Ramos (cell line): ENCODE measurements at regions not wholly inside any gene's neighbourhood (a gene's known extent, or its start where the extent isn't known, plus 50 kb on each side); places are given as distances from the start of the nearest gene placed in this dataset.

ENCODE experiments used
- in situ Hi-C: fragments of 300-500 bp; cut with MboI; formaldehyde crosslinking; loops from one replicate; pipeline ENCODE4 v1.14.3; 2022; ENCODE audit warnings: low sequenced_read_pairs; ENCODE audit not compliant: unreplicated experiment

GRCh38 chr4:13316354-13316753, 167.8 kb downstream of the RAB28 start:
- in situ Hi-C loops: no loop called here

- in situ Hi-C loops: no loop called here
Measured at GRCh38 chr4:13313856-13314255, 170.3 kb downstream of the RAB28 start.

DNA sequence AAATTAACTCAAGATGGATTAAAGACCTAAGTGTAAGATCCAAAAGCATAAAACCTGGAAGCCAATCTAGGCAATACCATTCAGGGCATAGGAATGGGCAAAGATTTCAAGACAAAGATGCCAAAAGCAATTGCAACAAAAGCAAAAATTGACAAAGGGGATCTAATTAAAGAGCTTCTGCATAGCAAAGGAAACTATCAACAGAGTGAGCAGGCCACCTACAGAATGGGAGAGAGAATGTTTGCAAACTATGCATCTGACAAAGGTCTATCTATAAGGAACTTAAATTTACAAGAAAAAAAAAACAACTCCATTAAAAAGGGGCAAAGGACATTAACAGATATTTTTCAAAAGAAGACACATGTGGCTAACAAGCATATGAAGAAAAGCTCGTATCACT, 171.9 kb downstream of the RAB28 start:
- in situ Hi-C loops: no loop called here

DNA sequence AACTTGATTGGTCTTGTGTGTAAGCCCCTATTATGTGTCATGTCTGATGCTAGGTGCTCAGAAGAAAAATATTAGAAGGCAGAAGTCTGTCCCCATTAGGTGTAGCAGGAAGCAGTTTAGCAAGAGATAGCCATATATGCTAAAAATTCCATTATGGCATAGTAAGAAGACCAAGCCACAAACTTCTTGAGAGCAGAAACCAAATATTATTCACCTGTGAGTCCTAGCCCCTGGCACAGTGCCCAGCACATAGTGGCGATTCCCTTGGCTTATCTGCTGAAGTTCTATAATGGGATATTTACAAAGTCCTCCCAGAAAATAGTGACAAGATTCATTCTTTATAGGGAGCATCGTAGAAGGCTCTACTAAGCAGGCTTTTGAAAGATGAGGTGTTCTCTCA, 174.4 kb downstream of the RAB28 start:
- in situ Hi-C loops: no loop called here

GRCh38 chr4:13306356-13306755, 177.8 kb downstream of the RAB28 start:
- in situ Hi-C loops: no loop called here

GRCh38 chr4:13302876-13303275, 181.3 kb downstream of the RAB28 start:
- in situ Hi-C loops: no loop called here

DNA sequence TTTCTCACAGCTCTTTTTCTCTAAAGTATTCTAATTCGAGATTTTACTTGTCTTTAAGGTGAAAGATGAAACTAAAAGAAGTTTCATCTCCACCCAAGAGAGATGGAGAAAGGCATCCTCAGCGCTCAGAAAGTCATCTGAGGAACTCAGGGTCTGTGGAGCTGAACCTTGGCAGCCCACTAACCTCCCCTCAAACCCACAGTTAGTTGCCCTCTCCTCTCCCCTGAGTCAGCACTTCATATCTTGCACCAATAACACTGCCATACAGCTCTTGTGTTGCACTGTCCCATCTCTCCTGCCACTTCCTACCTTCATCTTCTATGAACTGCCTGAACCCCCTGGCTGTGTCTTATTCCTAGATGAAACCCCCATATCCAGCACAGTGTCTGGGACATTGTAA, 184.8 kb downstream of the RAB28 start:
- in situ Hi-C loops: no loop called here

DNA sequence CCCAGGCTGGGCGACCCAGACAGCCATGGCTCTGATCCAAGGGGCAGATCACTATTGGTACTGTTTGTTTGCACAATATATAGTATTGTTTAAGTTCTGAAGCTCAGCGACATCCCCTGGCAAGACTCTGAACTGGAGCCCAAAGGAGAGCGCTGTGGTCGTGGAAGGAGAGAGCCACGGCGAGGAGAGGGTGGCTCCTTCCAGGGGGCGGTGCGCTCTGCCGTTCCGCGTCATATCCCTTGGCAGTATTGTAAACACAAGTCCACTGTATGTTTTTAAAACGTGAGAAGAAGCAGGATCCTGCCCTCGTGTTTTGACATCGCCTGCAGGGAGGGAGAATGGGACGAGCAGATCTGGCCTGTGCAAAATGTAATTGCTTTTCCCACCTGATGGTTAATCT, 185.5 kb downstream of the RAB28 start:
- in situ Hi-C loops: no loop called here

DNA sequence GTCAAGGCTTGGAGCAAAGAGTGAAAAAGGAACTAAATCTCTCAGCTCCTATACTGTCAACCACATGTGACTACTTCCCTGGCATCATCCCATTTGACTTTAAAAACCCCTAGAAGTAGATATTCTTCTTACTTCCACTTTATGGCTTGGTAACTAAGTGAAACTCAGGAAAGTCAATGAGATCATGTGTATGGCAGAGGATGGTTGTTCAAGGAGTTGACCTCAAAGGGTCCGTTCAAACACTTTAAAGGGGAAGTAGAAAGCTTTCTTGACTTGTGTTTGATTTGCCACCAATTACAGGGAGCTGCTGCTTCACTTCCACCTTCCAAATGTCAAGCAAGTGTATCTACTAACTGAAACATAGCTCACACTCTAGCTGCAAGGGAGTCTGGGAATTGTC, 187.2 kb downstream of the RAB28 start:
- in situ Hi-C loops: no loop called here

GRCh38 chr4:13294961-13295605, 189.1 kb downstream of the RAB28 start:
- in situ Hi-C loops: no loop called here

DNA sequence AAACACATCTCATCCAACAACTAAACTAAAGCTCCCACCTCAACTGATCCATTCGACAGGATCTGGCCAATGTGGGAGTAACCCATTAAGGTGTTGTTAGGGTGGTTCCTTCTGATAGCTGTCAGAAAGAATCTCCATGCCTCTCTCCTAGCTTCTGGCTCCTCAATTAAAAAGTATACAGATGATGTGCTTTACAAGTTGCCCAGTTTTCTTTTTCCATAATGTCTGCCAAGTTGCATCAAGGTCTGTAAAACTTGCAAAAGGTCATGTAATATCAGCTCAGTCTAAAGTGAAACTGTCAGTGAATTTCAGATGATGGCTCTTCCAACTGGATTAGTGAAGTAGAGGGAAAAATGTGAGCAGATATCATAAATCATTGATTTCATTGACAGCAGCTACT, 191.8 kb downstream of the RAB28 start:
- in situ Hi-C loops: no loop called here

DNA sequence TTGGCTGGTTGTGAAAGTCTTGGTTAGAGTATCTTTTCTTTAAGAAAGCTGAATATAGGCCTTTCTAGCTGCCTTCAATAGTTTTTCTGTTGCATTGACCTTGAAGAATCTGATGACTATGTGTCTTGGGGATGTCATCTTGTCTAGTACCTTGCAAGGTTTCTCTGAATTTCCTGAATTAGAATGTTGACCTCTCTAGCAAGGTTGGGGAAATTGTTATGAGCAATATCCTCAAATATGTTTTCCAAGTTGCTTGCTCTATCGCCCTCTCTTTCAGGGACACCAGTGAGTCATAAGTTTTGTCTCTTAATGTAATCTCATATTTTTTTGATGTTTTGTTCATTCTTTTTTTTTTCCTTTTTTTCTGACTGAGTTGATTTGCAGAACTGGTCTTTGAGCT, 194.7 kb downstream of the RAB28 start:
- in situ Hi-C loops: no loop called here

- in situ Hi-C loops: no loop called here
Measured at GRCh38 chr4:13285336-13285735, 198.8 kb downstream of the RAB28 start.

DNA sequence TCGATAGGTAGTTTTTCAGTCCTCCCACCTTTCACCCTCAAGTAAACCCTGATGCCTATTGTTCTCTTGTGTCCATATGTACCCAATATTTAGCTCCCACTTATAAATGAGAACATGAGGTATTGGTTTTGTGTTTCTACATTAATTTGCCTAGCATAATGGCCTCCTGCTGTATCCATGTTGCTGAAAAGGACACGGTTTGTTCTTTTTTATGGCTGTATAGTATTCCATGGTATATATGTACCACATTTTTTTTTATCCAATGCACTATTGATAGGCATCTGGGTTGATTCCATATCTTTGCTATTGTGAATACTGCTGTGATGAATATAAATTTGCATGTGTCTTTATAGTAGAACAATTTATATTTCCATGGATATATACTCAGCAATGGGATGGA, 199.2 kb downstream of the RAB28 start:
- in situ Hi-C loops: no loop called here

DNA sequence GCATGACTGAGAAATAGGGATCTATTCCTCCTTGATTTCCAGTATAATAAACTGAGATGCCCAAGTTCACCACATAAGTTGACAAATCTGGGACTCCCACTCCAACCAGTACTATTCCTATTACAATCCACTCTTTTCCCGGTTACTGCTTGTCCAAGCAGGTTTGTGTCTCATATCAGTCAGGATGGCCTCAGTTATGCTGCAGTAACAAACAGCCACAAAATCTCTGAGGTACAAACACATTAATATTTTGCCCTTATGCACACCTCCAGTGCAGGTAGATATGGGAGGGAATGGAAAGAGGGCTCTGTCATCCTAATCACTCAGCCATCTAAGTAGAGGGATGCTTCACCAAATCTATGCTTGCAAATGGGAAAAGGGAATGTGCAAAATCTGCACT, 207.8 kb downstream of the RAB28 start:
- in situ Hi-C loops: no loop called here

GRCh38 chr4:13268703-13269102, 215.4 kb downstream of the RAB28 start:
- in situ Hi-C loops: no loop called here

- in situ Hi-C loops: no loop called here
Measured at GRCh38 chr4:13268165-13268564, 216.0 kb downstream of the RAB28 start.

DNA sequence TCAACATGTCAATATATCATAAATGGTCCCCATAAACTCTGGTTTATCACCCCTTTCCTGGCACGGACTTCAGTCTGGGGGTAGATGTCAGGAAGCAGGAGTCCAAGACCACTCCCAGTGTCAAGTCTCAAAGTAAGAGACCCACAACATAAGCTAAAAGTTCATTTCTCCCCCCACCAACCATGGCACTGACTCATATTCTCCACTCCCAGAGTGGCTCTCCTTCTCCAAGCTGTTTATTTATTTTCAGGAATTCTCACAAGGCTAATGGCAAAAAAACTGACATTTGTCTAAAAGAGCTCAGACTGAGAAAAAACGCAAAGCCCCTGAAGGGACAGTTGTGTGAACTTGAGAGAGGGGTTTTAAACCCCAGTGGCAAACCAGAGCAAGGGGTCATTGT, 217.0 kb downstream of the RAB28 start:
- in situ Hi-C loops: no loop called here

DNA sequence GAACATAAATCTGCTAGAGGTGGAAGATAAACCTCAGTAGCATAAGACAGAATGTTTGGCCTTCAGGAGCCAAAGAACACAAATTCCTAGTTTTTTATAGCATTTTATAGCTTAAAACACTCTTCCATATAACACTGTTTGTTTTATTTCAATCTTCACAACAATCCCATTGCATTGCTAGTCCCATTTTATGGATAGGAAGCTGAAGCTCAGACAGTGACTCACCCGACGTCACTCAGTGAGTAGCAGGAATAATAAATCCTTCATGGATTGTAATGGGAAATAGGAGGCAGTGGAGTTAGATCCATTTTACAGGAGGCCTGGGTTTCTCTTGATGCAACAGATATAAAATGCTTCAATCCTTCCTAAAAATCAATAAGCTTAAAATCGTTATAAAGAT, 217.5 kb downstream of the RAB28 start:
- in situ Hi-C loops: no loop called here

DNA sequence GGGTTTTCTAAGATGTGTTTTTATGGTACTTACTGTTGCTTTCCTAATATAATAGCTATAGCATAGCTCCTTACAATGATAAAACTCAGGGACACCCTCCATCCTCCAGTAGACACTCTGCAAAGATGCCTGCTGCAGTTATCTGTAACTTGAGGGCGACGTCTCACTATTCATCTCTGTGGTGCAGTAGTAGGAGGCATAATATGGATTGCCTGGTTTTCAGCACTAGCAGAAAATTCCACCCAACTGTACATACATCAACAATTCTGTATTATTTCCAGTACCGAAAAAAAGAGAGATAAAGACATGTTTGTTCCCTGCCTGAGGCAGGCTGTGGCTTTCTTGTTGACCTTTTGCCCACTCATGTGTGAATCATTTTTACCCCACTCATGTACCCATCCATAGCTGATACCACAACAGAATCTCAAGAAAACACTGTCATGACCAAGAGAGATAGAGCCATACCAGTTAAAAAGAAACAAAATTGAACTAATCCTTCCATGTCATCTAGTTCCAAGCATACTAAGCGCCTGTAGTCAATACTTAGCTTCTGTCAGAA, 220.1 kb downstream of the RAB28 start:
- in situ Hi-C loops: no loop called here

GRCh38 chr4:13262816-13263215, 221.3 kb downstream of the RAB28 start:
- in situ Hi-C loops: no loop called here

GRCh38 chr4:13261486-13262257, 222.5 kb downstream of the RAB28 start:
- in situ Hi-C loops: no loop called here
